ENCODE measurements at regions not wholly inside any gene's neighbourhood (a gene's known extent, or its start where the extent isn't known, plus 50 kb on each side); places are given as distances from the start of the nearest gene placed in this dataset.

DNA sequence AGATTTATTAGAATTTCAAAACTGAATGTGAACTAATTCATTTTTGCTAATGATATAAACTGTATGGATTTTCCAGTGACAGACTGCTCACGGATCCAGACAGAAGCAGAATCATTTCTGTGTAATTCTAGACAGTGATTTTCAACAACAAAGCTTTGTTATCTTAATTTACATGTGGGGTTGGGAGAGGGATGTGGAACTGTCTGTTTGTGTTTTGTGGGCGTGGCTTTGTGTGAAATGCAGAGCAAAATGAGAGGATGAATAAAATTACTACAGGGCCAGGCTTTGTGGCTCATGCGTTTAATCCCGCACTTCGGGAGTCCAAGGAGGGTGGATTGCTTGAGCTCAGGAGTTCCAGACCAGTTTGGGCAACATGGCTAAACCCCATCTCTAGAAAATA is 834.7 kb downstream of the GALC start:
- TF ChIP-seq, protein P1, sequence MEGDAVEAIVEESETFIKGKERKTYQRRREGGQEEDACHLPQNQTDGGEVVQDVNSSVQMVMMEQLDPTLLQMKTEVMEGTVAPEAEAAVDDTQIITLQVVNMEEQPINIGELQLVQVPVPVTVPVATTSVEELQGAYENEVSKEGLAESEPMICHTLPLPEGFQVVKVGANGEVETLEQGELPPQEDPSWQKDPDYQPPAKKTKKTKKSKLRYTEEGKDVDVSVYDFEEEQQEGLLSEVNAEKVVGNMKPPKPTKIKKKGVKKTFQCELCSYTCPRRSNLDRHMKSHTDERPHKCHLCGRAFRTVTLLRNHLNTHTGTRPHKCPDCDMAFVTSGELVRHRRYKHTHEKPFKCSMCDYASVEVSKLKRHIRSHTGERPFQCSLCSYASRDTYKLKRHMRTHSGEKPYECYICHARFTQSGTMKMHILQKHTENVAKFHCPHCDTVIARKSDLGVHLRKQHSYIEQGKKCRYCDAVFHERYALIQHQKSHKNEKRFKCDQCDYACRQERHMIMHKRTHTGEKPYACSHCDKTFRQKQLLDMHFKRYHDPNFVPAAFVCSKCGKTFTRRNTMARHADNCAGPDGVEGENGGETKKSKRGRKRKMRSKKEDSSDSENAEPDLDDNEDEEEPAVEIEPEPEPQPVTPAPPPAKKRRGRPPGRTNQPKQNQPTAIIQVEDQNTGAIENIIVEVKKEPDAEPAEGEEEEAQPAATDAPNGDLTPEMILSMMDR (IDR thresholded peaks at IDR 0.05), result no peak
- no peak for TF ChIP-seq POLR2A (IDR thresholded peaks at IDR 0.05)

Measured in right lobe of liver (tissue), 4 donors.